GM19043 (cell line): ENCODE measurements at regions not wholly inside any gene's neighbourhood (a gene's known extent, or its start where the extent isn't known, plus 50 kb on each side); places are given as distances from the start of the nearest gene placed in this dataset.
"Not testable (repeated sequence)": the region's sequence is repeated elsewhere in the genome, so short reads cannot be mapped to it uniquely, and the experiment has no call there.

Experiments used
- ATAC-seq: cut with Tn5 transposase; IDR thresholded peaks from one replicate; pipeline ENCODE4 v1.9.1; 2021; ENCODE audit warnings: low read depth; ENCODE audit not compliant: unreplicated experiment

DNA sequence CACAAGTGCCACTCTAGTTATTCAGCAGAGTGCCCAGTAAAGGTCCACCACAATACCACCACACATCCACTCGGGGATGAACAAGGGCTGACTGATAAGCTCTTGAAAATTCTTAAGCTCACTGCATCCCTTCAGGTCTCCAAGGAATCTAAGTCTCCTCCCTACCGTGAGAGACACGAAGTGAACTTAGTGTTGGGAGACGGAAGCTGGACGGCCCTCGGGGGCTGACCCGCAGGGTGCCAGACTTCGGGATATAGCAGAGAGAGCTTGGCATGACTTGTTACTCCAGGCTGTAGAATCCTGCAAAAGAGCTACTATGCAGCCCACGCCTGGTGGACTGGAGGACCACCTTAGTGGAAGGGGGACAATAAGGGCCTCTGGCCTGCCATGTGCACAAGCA is 75.1 kb downstream of the LYZL1 start:
- ATAC-seq, result not testable (repeated sequence)

DNA sequence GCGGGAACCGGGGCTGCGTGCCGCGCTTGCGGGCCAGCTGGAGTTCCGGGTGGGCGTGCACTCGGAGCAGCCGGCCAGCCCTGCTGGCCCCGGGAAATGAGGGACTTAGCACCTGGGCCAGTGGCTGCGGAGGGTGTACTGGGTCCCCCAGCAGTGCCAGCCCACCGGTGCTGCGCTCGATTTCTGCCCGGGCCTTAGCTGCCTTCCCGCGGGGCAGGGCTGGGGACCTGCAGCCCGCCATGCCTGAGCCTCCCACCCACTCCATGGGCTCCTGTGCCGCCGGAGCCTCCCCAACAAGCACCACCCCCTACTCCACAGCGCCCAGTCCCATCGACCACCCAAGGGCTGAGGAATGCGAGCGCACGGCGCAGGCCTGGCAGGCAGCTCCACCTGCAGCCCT is 77.3 kb downstream of the LYZL1 start:
- not testable (repeated sequence) for ATAC-seq

DNA sequence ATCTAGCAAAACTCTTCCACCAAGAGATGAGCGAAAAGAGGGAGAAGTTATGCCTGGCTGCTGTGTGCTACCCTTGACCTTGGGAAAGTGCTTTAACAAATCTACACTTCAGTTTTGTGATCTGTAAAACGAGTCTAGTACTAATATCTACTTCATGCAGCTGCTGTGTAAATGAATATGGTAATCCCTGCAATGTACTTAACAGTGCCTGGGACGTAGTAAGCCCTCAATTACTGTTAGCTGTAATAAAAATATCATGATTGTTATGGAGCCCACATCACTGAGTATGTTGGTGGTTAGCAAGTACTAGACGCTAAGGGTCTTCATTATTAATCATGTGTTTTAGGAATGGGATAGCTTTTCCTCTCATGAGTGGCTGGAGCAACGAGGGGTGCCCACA is 80.5 kb downstream of the LYZL1 start:
- no peak for ATAC-seq

DNA sequence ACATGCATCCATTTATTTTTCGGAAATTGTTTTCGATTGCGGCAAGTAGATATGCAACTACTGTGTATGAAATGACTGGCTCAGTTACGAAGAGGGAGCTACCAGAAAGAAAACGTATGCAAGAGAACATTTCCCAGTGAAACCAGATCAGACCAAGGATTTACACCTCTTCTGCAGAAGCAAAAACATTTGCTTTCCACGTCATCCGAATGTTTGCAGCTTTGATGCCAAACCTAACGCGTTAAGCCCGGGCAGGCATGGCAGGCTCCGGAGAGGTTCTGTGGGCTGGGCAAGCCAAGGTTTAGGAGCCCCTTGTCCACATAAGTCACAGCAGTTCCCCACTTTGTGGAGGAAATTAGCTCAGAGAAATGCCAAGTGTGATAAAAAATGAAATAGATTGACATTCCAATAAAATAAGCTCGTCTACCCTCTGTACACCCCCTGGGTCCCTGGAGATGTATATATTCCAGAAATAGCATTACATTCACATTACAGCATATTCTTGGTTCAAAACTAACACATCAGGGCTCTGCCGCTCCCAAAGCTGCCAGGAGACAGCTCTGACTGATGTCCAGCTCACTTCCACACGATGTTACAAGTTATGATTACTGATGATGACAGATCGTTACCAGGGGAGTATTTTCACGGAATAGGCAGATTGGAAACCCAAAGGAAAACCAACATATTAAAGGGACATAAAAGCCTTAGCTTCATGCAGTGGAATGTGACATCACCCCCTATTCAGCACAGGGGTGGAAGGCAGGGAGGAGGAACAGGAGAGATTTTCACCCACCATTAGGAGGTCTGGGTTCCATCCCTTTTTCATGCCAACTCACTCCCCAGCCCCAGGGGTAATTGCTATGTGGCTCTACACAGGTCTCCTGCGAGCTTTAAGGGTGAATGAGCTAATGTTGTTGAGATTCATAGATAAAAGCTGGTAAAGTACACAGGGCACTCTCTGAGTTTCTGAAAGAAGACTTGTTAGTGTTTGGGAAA is 81.5 kb downstream of the LYZL1 start:
- no peak for ATAC-seq

DNA sequence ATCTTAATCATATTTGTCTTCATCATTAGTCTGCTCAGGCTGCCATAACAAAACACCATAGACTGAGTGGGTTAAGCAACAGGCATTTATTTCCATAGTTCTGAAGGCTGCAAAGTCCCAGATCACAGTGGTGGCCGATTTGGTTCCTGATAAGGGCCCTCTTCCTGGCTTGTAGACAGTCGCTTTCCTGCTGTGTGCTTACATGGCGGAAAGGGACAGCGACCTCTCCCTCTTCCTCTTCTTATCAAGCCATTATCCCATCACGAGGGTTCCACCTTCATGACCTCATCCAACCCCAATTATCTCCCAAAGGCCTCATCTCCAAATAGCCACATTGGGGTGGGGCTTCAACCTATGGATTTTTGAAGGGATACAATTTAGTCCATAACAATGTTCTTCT is 84.0 kb downstream of the LYZL1 start:
- no peak for ATAC-seq

DNA sequence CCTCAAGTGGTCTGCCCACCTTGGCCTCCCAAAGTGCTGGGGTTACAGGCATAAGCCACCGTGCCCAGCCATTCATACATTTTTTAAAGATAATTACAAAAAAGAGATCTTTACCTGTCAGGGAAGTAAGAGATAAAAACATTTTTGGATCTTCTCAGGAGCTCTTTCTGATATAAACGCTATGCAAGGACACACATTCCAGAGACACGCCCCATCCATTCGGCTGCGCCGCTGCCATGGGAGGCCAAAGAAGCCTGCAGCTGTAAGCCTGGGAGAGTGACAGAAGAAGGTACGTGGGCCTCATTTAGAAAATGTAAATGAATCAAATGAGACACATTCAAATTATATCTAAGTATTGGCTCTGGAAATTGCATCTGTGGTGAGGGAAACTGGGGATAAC is 85.3 kb downstream of the LYZL1 start:
- no peak for ATAC-seq

DNA sequence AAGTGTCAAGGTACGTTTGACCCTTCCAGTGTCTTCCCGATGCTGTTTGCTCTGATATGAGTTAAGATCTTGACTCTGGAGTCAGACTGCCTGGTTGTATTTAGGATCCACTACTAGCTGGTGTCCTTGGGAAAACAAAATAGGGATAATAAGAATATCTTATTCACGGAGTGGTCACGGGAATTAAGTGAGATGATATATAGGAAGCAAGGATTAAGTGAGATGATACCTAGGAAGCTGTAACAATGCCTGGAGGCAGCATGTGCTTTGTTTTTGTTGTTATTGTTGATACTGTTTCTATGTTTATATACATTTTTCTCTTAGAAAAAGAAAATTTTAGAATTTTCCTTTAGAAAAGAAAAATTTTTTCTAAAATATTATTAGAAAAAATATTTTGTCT is 87.0 kb downstream of the LYZL1 start:
- no peak for ATAC-seq

DNA sequence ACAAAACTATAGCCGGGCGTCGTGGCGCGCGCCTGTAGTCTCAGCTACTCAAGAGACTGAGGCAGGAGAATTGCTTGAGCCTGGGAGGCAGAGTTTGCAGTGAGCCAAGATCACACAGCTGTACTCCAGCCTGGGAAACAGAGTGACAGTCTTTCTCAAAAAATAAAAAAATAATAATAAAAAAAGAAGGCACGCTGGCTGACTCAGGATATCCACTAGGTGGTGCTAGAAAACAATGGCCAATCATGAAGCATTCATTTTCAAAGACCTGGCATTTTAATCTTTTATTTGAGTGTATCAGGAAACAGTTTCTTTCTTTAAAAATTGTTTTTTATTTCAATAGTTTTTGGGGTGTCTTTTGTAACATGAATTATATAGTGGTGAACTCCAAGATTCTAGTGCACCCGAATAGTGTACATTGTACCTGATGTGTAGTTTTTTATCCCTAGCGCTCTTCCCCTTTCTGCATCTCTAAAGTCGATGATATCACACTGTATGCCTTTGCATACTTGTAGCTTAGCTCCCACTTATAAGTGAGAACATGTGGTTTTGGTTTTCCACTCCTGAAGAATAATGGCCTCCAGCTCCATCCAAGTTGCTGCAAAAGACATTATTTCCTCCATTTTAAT is 88.6 kb downstream of the LYZL1 start:
- ATAC-seq, result no peak

DNA sequence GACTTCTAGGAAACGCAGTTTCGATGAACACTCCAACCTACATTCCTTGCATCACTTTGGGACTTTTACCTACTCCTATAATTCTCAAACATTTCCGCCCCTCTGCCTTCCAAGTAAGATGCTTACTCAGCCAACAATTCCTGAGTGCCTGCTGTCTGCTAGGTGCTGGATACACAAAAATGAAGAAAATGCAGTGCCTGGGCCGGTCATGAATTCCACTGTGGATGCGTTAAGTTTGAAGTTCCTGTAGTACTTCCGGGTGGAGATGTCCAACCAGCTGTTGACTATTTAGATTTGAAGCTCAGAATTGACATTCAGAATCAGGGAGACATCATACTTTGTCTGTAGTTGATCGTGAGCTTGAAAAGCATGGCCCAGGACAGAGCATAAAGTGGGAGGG is 89.2 kb downstream of the LYZL1 start:
- no peak for ATAC-seq

DNA sequence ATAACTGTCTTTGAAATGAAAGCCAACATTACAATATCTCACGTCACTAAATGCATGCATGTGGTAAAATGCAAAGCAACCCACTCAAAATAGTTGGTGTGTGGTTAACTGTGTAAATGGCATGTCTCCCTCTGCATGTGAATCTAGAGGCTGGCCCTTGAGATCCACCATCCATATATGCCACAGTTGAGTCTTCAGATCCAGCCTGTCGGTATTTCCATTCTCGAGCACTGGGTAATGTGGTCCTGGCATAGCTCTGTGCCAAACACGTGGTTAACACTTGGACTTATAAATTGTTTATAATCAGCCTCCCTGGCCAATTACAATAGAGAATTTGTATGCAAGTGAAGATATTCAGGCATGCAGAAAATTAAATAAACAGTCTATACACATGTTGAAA is 90.3 kb downstream of the LYZL1 start:
- no peak for ATAC-seq

DNA sequence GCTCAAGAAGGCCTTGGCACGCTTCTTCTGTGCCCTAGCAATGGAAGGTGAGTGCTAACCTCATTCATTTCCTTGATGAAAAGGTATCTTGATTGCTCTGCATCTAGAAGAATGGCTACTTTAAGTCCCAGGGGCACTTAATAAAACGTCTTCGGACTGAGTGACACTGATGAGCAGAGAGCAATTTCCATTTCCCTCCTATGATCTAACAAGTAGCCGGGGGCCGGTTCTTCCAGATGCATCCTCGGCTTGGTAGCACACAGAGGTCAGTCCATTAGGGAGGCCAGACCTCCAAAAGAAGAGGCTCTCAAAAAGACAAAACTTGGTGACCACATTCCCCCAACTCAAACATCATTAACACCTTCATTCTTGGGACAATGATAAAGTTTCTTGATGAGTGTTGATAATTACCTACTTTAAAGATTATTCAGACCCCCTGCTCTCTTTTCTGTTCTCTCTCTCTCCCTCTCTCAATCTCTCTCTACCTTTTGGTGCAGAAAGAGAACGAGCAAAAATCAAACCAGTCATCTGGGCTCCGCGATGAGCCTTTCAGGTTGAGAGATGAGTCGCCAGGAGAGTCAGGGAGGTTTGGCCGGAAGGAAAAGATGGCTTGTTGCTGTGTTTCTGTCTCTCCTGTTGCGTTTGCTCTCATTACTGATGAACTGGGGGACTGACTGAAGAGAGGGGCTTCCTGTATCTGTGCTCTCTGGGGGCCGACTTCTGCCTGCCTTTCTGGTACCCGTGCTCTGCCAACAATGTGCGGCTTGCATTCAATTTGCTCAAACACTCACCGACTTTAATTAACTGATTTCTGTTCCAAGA is 91.1 kb downstream of the LYZL1 start:
- ATAC-seq, result not testable (repeated sequence)

DNA sequence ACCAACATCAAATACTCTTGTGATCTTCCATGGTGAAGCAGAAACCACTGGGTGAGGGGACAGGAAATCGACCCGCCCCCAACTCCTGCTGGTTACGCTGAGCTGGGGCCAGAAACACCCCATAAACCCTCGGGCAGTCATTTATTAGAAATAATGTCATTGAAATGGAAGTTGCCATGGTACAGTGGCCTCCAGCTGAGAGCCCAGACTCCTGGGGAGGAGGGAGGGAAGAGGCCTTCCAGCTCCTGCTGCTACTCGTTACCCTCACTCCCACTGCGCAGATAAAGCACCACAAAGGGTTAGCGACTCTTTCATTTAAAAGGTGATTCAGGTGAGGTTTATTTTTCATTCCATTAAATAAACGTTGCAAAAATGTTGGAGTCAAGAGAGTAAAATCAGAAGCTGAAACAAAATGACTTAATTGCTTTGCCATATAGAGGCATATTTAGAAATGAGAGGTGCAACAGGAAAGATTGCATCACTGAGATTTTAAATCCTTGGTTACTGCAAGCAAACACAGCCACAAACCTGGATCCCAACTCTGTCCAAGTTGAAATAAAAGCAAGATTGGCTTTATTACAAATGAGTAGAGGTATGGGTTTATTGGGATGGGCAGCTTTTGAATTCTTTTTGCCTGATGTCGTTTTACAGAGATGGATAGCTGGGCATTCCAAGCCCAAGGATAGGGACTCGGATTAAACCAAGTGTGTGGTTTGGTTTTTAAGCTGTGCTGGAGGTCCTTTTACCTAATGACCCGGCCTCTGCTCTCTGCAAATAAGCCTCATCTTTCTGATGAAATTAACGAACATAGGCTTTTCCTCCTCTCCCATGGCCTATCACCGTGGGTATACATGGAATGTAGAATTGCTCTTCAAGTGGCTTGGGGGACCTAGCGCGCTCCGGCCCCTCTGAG is 92.0 kb downstream of the LYZL1 start:
- ATAC-seq, result not testable (repeated sequence)

DNA sequence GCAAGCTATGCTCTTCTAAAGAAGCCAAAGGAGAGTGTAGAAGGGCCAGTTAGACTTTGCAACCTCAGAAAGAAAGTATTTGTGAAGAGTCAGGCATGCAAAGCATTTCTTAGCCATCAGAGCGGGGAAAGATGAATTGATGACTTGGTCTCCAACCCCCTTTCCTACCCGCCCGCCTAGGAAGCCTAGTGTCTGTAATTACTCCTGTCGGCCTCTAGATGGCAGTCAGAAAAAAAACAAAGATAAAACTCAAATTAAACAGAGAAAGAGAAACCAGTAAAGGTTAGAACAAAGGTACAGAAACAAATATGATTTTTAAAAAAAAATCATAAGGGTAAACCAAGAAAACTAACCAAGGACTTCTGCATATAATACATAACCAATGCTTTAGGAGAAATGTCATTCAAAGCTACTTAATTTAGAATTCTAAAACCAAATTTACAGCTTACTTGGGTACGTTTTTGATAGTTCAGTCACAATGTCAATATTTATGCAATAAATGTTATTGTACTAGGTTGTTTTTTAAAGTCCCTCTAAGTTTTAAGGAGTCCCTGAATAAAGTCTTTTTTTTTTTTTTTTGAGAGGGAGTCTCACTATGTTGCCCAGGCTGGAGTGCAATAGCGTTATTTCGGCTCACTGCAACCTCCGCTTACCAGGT is 97.6 kb downstream of the LYZL1 start:
- ATAC-seq, result no peak

DNA sequence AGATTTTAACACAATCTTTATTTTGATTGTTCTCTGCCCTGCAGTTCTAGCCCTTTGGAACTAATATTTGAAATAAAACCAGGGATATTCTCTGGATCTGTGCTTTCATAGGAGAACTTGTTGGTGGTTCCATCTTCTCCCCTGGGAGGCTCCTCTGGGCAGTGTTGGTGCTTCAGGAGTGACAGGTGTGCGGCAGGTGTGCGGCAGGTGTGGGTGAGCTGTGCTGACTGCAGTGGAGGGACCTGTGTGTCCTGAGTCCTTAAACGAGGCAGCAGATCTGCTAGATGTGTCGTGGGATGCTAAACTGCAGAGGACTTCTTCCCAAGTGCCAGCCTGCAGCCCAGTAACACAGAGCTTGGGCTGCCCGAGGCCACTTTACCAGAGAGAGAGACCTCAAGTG is 98.4 kb downstream of the LYZL1 start:
- no peak for ATAC-seq

DNA sequence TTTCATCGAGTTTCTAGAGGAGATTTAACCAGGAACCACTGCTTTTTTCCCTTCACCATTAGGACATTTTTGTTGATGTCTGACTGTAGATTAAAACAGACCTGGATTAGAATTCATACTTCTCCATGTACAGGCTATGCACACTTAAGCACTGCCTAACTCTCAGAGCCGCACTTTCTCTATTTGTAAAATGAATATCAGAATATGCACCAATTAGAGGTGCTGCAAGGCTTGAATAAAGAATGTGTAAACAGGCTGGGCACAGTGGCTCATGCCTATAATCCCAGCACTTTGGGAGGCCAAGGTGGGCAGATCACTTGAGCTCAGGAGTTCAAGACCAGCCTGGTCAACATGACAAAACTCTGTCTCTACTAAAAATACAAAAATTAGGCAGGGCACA is 99.2 kb downstream of the LYZL1 start:
- not testable (repeated sequence) for ATAC-seq

DNA sequence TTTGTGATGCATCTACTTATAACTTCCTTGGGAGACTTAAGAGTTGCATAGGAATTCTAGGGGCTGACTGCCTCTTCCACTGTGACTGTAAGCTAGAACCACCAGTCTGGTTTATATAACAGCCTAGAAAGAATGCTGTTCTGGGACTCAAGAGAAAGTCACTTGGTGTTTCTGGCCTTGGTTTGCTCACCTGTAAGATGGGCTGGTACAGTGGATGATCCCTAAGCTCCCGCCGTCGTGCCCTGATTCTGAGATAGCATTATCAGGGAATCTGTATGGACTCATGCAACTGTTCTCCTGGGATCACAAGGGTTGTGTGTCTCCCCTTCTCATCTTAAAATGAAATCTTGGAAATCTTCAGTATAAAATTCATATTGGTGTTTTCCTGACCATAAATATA is 100.6 kb downstream of the LYZL1 start:
- no peak for ATAC-seq

DNA sequence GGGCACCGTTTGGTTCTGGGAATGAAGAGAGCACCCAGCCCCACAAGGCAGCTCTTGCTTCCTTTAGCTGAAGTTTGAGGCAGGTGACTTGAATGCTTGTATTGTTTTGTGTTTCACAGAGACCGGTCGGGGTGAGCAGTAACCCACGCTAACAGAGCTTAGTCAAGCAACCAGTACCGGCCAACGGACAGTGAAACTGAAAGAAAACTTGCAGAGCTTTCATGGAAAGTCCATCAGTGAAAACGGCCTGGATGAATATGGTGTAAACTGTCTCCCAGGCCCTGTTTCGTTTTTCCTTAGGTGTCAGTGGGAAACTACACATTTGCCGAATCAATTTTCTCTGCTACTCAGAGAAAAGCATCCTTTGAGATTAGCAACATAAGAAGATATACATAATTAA is 101.1 kb downstream of the LYZL1 start:
- no peak for ATAC-seq

DNA sequence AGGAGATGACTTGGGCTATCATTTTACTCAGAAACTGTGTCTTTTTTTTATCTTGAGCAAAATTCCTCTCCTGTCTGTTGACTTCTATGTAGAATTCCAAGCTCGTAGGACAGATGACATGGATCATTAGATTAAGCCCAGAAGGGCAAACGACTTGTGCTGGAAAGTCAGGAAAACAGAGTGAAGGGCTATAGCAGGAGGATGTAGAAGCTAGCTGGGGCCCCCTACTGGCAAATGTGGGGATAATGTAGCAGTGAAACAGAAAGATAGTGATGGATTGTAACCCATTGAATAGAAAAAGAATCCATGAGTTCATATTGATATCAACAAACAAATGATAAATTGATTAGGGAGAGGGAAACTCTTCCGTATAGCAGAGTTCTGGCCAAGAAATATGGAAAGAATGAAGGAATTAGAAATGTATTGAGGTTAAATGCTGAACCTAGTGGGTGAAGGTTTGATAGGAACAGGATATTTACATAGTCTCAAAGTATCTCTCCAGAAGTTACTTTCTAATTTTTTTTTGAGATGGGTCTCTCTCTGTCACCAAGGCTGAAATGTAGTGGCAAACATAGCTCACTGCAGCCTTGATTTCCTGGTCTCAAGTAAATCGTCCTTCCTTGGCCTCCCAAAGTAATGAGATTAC is 103.6 kb downstream of the LYZL1 start:
- peak; percentile 77 for ATAC-seq

DNA sequence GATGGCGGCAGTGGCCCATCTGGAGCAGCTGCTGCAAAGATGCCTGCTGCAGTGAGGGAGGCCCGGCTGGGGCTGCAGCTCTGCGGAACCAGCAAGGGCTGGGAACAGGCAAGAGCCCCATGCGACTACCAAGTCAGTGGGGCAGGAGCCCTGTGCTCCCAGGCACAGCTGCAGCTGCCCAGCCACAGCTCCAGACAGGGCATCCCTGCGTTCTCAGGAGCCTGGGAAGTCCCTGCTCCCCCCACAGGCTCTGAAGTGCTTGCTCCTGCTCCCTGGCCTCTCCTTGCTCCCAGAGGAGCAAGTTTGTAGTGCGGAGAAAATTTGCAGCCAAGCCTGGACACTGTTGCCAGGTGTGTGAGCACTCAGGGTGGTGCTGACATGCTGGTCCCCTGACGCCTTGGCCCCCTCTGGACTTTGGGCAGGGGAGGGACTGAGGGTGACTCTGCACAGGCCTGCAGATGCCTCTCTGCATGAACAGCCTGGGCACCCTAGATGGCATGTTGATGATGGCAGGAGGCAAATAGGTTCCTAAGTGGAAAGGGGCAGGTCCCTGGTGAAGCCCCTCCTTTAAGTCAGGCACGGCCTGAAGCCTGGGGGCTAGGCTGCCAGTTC is 105.6 kb downstream of the LYZL1 start:
- ATAC-seq, result no peak
